NCI-H446 treated with DMSO at 0.1 percent for 48 hours (cell line): ENCODE measurements at regions not wholly inside any gene's neighbourhood (a gene's known extent, or its start where the extent isn't known, plus 50 kb on each side); places are given as distances from the start of the nearest gene placed in this dataset.

Experiments used
- DNase-seq: peaks from one replicate; lab custom pipeline; 2025; lab: John Stamatoyannopoulos, UW

DNA sequence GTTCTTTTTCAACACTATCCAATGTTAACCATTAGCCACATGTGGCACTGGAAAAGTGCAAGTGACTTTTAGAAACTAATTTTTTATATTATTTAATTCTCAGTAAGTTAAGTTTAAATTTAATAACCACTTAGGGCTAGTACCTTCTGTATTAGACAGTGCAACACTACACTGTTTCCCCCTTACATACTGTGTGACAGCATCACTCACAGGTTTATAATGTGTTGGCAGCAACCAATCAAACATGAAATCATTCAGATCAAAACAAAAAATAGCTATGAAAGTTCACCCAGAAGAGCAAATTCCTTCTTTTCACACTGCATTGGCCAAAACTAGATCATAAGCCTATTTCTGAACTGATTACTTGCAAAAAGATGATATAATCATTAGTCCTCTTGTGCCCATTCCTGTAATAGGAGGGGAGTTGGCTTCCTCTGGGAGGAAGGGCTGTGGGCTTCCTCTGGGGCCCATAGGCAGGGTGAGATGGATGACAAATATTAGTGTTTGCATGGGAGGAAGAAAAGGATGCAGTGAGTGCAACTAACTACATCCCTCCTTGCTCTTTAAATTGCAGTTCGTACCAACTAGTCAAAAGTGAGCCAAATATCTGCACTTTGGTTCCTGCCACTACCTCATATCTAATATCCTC lies 708.1 kb upstream of the RGMB start:
- no peak for DNase-seq

DNA sequence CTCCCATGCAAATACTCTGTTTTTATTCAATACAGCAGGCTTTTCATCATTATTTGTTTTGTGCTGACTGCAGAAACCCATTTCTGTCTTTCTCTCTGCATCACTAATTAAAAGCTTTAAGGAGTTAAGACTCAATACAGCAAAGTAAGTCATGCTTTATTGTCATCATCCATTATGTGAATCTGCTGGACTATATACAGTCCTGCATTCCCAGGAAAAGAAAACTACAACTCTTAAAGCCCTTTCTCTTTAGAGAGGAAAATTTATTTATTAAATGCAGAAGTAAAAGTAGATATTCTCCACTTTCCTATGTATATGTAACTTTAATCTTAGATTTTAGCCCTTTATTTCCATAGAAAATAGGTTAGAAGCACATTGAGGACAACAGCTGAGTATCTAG lies 706.6 kb upstream of the RGMB start:
- no peak for DNase-seq

DNA sequence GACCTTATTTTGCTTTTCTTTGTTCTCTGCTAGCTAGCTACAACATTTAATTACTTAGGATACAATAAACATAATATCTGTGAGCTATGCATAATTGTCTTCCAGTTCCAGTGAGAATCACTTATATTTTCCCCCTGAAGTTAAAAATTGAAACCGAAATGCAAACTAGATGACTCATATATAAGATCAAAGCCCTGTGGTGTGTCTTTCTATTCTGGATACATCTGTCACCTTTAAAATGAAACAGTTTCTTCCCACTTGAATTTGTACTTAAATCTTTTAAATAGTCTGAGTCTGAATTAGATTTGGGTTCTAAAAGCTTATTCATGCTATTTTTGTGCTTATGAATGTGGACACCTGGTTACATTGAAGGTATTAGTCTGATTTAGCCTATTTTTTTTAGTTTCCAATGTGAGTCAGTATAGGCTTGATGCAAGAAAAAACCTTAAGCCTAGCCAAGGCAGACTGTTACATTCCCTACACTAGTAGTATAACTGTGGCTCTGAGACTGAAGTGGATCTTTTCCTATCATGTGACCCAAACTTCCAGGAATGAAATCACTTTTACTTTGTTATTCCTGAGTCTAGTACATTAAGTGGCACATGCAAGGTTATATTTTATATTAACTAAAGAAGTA lies 703.5 kb upstream of the RGMB start:
- no peak for DNase-seq

DNA sequence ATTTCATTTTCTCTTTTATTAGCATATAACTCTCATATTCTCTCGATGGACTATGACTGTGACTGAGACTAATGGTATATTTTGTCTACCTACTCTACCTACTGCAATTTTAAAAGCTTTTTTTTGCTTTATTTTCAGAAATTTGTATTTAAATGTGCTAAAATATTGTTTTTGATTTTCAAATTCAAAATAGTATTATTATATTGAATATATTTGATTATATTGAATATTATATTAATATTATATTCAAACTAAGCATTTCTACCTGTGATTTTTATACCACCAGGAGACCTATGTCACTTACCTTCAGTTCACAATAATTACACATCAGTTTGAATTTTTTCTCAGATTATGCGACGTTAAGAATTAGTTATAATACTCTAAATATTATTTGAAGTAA lies 700.5 kb upstream of the RGMB start:
- DNase-seq, result no peak

DNA sequence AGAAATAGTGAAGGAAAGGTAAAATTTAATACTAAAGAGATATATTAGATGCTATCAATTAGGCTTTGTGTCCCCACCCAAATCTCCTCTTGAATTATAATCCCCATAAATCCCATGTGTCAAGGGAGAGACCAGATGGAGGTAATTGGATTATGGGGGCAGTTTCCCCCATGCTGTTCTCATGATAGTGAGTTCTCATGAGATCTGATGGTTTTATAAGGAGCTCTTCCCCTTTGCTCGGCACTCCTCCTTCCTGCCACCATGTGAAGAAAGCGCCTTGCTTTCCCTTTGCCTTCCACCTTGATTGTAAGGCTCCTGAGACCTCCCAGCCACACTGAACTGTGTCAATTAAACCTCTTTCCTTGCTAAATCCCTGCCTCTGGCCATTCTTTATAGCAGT lies 697.0 kb upstream of the RGMB start:
- no peak for DNase-seq

DNA sequence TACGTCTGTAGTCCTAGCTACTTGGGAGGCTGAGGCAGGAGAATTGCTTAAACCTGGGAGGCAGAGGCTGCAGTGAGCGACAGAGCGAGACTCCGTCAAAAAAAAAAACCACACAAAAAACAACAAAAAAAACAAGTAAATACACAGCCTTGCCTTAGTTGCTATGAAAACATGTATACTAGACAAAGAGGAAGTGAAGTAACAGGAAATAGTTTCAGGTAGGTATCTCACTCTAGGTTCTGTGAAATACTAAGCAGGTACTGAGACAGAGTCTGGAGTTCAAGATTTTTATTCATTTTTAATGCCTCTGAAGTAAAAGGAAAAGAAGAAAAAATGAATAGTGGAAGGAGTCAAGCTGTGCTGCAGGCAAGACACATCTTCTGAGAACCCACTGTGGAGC lies 687.9 kb upstream of the RGMB start:
- no peak for DNase-seq

DNA sequence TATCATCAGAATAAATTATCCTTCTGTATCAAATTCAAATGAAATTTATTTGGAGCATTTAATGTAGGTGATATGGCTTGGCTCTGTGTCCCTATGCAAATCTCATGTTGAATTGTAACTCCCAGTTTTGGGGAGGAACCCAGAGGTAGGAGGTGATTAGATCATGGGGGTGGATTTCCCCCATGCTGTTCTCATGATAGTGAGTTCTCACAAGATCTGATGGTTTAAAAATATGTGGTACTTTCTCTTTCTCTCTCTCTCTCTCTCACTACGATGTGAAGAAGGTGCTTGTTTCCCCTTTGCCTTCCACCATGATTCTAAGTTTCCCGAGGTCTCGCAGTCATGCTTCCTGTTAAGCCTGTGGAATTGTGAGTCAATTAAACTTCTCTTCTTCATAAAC lies 678.4 kb upstream of the RGMB start:
- DNase-seq, result no peak

DNA sequence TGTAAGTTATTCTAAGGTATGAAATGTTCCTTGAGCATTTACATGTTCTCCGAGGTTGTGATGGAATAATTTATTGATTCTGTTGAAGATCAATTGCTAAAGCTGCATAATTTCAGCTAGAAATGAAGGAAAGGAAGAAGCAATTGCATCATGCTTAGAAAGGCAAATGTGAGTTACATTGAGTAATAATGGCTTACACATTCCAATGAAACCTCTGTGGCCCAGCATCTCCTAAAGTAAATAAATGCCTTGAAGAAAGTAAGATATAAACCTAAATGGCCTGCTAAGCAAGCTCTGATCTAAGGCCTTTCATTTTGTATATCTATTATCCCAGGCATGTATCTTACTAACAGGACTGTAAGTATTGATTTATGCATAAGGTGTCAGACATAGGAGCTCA lies 677.3 kb upstream of the RGMB start:
- DNase-seq, result no peak

DNA sequence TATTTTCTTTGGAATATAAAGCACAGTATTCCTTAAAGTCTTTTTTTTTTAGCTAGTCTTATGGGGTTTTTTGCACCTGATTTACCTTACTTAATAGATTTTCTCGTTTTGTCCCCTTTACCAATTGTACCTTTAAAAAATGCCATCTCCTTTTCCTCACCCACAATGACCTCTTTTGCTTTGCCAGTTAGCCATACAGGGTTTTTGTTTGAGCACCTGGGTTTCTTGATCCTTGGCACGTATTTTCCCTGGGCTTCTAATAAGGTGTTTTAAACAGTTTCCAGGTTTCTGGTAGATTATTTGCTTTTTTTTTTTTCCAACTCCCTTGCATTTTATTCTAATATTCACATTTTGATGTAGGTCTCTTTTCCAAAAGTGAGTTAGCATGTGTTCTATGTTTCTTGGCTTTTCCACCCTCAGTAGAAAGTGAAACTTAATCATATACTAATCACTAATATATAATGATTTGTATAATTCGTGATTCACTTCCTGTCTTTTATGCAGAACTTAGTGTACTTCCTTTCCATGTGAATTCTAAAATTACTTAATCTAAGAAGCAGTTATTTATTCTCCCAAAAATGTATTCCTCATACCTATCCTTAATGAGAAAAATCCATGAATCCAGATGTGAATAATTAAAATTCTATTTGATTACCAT lies 673.9 kb upstream of the RGMB start:
- DNase-seq, result no peak

DNA sequence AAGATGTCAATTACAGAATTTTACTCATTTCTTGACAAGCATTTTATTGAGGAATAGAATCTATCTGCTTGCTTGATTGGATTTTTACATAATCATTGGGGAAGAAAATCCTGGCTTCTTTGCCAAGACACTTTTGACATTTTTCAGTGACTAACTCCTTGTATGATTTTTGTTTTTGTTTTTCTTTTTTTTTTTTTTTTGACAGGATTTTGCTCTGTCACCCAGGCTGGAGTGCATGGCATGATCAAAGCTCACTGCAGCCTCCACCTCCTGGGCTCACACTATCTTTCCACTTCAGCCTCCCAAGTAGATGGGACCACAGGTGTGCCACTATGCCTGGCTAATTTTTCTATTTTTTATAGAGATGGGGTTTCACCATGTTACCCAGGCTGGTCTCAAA lies 672.3 kb upstream of the RGMB start:
- DNase-seq, result no peak

DNA sequence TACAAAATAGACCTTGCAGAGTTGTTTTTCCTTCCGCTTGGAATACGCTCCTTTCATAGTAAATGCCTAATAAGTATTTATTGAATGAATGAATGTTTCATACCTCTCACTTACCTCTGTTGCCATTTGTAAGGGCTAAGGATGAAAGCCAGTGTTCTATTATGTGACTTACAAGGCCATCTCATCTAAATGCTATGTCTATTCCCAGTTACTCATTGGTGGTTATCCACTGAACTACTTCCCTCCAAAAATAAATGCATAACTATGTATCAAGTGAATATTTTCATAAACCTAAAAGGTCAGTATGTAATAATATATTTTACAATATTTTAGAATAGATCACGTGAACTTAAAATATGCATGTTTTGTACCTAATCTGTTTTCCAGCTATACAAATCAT lies 670.5 kb upstream of the RGMB start:
- no peak for DNase-seq

DNA sequence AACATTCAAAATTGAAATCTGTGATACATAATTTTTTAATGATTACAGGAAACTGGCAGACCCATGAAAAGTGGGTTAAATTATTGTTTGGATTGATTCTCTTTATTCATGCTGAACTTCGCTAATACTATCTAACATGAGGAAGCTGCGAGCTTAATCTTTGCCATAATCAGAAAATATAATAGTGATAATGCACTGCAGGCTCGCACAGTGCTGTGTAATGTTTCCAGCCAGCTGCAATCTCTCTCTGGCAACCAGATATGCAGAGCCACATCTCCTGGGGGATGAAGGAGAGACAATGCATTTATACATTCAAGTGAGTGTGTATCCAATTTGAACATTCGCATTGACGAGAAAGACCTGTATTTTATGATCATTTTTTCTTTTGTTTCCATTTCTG lies 669.7 kb upstream of the RGMB start:
- DNase-seq, result no peak

DNA sequence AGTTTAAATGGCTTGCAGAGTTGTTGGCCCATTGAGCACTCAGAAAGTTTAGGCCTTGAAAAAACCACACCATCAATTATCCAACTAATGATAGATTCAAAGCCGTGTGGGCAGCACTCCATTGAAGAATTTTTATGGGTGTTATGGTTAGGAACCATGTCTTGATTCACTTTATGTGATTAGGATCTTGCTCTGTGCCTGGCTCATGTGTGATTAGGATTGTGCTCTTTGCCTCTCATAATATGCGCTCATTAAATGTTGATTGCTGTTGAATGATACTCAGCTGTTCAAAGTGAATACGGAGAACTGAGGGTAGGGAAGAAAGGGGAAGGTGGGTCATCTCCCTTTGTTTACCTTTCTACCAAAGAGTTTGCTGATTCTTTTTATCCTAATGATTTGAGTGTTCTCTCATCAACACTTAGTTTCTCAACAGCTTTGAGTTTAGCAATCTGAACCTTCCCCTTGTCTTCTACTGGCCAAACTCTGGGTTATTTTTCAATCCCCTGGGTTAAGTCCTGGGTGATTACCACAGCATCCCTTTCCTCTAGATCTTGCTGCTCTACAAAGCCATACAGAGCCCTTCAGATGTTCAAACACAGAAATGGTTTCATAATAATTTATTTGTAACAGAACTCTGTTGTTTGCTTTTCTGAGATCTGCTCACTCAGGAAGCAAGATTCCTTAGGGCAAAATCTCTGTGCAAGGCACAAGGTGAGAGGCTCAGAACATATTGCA lies 668.8 kb upstream of the RGMB start:
- no peak for DNase-seq

DNA sequence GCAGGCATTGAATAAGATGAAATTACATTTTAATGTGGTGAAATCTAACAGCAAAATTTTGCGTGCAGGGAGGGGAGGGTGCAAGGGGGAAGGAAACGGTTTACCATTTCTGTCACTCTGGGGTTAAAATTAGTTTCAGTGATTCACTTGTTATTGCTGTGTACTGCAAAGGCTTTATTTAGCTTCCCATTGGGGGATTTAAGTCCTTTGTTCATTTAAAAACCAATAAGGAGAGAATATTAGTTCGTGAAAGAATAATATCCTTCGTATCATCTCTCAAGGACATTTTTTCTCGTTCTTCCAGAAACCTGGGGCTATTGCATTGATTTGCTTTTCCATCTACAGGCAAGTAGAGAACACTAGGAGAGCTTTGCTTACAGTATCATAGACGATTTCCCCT lies 667.8 kb upstream of the RGMB start:
- DNase-seq, result no peak

DNA sequence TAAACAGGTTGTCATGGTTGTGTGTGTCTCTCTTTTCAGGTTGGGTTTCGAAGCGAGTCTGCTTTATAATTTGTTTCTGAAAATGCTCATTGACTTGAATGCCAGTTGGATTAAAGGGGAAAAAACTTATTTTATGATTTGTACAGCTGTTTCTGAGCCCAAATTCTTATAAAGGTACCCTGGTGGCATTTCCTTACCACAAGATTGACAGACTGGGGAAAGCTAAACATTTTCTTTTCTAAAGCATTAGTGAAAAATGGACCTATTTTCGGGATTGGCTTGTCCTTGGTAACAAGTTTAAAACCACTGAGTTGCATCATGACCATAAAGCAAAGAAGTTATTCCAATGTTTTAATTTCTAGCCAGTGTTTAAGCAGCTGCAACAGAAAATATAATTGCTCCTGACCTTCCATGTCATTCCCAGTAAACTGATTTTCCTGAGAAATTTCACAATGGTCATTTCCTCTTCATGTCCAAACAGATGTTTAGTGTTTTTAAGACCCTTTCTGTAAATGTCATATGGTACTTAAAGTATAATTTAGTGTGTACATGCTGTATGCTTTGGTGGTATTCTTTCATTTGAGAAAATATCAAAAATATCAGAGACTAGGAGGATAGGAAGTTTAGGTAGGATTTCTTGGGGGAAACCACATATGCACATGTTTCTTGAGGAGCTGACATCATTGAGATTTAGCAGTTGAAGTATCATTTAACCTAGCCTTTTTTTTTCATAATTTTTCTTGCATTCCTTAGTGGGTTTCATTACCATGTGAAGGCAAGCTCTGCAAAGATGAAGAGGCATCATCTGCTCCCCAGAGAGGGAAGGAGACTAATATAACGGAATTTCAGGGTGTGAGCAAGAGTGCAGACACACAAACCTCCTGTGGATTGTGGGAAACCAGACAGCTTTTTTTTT lies 667.1 kb upstream of the RGMB start:
- no peak for DNase-seq

DNA sequence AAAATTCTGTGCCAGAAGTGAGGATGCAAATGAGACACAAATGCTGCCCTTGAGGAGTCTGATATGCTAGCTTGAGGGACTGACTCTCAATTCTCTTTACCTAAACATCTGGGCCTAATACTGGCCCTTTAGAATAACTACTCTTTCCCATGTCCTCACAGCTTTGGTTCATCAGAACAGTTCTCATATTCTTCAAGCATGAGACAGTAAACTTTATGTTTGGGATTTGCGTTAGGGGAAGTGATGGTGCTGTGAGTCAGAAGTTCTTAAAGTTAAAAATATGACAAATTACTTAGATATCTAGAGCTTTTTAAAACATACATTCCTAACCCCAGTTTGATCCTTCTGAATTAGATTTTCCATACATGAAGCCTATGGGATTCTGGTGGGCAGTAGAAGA lies 665.0 kb upstream of the RGMB start:
- DNase-seq, result no peak

DNA sequence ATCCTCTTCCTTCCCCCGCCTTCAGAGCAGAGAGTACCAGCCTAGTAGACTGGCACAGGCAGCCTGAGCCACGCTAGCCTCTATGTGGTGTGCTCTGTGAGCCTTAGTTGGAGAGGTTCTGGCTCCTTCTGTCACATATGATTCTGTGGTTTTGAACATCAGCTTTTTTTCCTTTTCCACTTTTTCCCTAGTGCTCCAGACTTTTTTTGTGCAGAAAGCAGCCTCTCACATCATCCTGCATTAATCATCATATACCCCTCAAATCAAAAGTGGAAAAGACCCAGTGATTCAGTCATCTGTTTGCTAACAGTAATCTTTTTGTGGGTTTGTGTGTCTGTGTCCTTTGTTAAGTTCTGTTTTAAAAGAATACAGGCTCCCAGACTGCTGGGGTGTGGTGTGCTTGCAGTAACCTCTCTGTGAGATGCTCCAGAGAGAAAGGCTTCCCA lies 663.9 kb upstream of the RGMB start:
- DNase-seq, result no peak

DNA sequence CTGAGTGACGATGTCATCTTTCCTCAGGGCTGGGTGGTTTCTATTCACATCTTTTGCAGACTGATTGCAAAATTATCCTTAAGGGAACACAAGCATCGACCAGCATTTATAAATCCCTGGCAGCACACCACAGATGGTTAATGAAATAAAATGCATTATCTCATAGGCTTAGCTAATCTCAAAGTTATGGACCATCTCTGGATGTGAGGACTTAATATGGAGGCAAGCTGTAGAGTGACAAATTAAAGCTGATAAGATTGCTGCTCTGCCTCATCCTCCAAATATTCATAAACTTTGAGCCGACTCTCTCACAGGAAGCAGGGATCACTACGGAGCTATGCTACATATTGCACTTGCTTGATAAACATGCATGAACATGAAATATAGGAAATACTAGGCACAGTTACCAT lies 663.2 kb upstream of the RGMB start:
- no peak for DNase-seq

DNA sequence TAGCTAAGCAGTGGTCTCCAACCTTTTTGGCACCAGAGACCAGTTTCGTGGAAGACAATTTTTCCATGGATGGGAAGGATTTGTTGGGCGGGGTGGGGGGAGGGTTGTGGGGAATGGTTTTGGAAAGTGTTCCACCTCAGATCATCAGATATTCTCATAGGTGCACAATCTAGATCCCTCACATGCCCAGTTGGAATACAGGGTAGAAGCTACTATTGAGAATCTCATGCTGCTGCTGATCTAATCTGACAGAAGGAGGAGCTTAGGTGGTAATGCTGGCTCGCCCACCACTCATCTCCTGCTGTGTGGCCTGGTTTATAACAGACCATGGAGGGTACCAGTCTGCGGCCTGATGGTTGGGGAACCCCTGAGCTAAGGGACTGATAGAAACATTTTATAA lies 662.7 kb upstream of the RGMB start:
- no peak for DNase-seq

DNA sequence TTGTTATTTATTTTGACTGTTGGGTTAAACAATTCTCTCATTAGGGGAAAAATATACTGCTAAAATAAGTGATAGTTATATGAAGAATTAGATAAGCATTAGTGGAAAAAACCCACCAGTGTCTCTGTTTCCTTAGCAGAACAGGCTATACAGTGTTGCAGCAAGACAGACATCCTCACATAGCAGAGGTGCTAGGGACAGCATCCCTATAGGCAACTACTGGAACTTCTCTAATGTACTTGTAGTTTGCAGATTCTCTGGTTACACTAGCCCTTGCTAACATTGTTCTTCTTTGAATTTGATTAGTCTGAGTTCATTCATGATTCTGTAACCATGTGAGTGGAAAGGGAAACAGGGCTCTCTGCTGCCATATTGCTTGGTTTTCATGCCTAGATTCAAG lies 661.8 kb upstream of the RGMB start:
- no peak for DNase-seq

DNA sequence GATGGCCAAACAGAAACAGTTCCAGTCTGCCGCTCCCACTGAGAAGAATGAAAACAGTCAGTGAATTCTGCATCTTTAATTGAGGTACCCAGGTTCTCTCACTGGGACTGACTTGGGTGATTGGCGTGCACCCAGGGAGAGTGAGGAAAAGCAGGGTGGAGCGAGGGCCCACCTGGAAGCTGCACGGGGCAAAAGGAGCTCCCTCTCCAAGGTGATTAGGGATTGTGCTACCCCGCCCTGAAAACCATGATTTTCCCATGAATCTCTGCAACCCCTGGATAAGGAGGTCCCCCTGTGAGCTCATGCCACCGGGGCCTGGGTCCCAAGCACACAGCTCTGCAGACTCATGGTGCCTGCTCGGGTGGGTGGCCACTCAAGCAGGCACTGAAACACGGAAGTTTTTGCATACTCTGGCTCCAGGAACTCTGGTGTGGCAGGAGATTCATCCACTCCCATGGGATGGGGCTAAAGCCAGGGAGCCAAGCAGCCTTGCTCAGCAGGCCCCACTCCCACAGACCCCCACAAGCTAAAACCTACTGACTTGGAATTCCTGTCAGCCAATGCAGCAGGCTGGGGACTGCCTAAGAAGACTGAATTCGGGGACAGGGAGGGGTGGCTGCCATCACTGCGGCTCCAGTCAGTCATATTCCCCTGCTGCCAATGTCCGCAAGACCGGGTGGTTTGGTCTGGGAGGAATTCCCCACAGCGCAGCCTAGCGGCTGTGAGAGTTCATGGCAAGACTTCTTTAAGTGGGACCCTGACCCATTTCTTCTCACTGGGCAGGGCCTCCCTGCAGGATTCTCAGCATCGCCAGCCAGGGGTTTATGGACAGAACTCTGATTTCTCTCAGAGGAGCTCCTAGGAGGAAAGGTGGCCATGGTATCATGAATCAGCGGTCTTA lies 652.2 kb upstream of the RGMB start:
- DNase-seq, result no peak
